Type B pancreatic cell (in vitro differentiated cells): ENCODE measurements at regions not wholly inside any gene's neighbourhood (a gene's known extent, or its start where the extent isn't known, plus 50 kb on each side); places are given as distances from the start of the nearest gene placed in this dataset.

ENCODE experiments used
- DNase-seq: peaks from one replicate; pipeline ENCODE4 v3.0.0; 2021; ENCODE audit warnings: mixed read lengths; ENCODE audit not compliant: unreplicated experiment; ENCODE audit errors: extremely low spot score
- H3K27ac Mint-ChIP-seq: 2 replicates; pipeline ENCODE4 v1.8.0; 2021; ENCODE audit warnings: mild to moderate bottlenecking, mixed read lengths
- H3K27me3 Mint-ChIP-seq: 2 replicates; pipeline ENCODE4 v1.8.0; 2021; ENCODE audit warnings: mixed read lengths
- H3K36me3 Mint-ChIP-seq: 2 replicates; pipeline ENCODE4 v1.8.0; 2021; ENCODE audit warnings: mixed read lengths
- H3K4me1 Mint-ChIP-seq: one replicate; pipeline ENCODE4 v1.8.0; 2021; ENCODE audit warnings: mixed read lengths; ENCODE audit not compliant: unreplicated experiment
- H3K4me3 Mint-ChIP-seq: 2 replicates; pipeline ENCODE4 v1.8.0; 2021; ENCODE audit warnings: mild to moderate bottlenecking, mixed read lengths
- H3K9me3 Mint-ChIP-seq: 2 replicates; pipeline ENCODE4 v1.8.0; 2021; ENCODE audit warnings: mixed read lengths
- TF ChIP-seq, protein P1 (sequence below): fragments of 200-600 bp; sonication (generic); conservative IDR thresholded peaks from 2 replicates; pipeline ENCODE4 v1.5.0; 2021; ENCODE audit warnings: antibody characterized with exemption, mild to moderate bottlenecking

- Mint-ChIP-seq H3K36me3 (no peaks in the 10 kb centered on the region), H3K4me1 (no peaks in the 10 kb centered on the region), H3K4me3 (no peak overlapping the region), H3K27me3 (peaks cover 5% of the 10 kb centered on the region), H3K27ac (no peak overlapping the region), H3K9me3 (no peaks in the 10 kb centered on the region)
- TF ChIP-seq, protein P1, sequence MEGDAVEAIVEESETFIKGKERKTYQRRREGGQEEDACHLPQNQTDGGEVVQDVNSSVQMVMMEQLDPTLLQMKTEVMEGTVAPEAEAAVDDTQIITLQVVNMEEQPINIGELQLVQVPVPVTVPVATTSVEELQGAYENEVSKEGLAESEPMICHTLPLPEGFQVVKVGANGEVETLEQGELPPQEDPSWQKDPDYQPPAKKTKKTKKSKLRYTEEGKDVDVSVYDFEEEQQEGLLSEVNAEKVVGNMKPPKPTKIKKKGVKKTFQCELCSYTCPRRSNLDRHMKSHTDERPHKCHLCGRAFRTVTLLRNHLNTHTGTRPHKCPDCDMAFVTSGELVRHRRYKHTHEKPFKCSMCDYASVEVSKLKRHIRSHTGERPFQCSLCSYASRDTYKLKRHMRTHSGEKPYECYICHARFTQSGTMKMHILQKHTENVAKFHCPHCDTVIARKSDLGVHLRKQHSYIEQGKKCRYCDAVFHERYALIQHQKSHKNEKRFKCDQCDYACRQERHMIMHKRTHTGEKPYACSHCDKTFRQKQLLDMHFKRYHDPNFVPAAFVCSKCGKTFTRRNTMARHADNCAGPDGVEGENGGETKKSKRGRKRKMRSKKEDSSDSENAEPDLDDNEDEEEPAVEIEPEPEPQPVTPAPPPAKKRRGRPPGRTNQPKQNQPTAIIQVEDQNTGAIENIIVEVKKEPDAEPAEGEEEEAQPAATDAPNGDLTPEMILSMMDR = no peak
- no peak for DNase-seq
Measured at GRCh38 chr16:59369523-59369922, 635.4 kb upstream of the GOT2 start.

DNA sequence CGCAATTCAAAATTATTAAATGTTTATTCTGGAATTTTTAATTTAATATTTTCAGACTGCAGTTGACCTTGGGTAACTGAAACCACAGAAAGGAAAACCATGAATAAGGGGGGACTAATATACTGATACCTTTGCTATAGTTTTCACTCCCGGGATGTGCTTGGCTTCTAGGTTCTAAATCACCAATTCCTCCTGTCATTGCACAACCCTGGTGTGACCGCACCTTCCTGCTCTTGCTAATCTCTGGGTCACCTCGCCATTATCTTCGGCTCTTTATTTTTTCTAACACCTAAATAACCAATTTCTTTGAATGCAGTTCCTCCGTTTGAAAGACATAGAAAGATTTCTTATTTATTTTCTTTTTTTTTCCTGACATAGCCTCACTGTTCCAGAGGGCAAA lies 634.5 kb upstream of the GOT2 start:
- H3K4me3 Mint-ChIP-seq = no peak overlapping the region

DNA sequence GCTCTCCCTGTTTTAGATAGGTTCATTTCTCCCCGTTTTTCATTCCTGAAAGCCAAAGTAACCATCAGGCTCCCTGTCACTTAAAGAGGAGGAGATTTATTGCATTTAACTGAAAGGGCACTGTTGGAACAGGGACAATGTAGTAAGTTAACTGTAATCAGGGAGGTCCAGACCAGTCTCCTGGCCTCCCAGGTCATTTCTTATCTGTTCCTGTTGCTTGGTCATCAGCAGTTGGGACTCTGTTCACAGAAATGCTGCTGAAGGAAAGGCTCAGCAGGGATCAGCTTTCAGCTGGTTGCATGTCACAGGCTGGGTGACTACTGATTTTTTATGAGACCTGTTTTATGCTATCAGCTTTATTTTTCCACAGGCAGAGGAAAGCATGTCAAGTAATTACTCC lies 622.6 kb upstream of the GOT2 start:
- no peak for DNase-seq
- H3K4me1 Mint-ChIP-seq = peaks cover 6% of the 10 kb centered on the region
- H3K36me3 Mint-ChIP-seq = no peaks in the 10 kb centered on the region
- H3K4me3 Mint-ChIP-seq = no peak overlapping the region
- H3K9me3 Mint-ChIP-seq = no peaks in the 10 kb centered on the region
- H3K27ac Mint-ChIP-seq = no peak overlapping the region
- TF ChIP-seq, protein P1 = no peak
- H3K27me3 Mint-ChIP-seq = no peaks in the 10 kb centered on the region

More for the DNA sequence above, 634.5 kb upstream of the GOT2 start:
- H3K27me3 Mint-ChIP-seq = peaks cover 5% of the 10 kb centered on the region
- no peaks in the 10 kb centered on the region for H3K4me1 Mint-ChIP-seq
- no peak overlapping the region for H3K27ac Mint-ChIP-seq
- DNase-seq = no peak
- H3K9me3 Mint-ChIP-seq = no peaks in the 10 kb centered on the region
- TF ChIP-seq, protein P1 = no peak
- no peaks in the 10 kb centered on the region for H3K36me3 Mint-ChIP-seq

DNA sequence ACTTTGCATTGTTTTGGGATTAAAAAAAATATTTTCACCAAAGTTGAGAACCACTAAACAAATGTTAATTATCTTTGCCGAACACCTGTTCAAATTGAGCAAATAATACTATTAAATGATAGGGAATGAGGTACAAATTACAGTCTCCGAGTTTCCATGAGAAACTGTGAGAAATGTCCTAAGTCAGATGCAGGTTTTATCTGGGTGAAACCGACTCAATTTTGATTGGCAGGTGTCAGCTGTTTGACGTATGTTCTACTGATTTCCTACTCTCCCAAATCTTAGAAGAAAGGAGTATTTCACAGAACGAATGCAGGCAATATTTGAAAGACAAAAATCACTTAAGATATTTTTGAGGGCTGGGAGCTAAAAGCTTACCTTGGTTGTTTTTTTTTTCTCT lies 622.0 kb upstream of the GOT2 start:
- H3K9me3 Mint-ChIP-seq = no peaks in the 10 kb centered on the region
- H3K27me3 Mint-ChIP-seq = no peaks in the 10 kb centered on the region
- H3K27ac Mint-ChIP-seq = no peak overlapping the region
- DNase-seq = no peak
- H3K4me3 Mint-ChIP-seq = no peak overlapping the region
- TF ChIP-seq, protein P1 = no peak
- H3K36me3 Mint-ChIP-seq = no peaks in the 10 kb centered on the region
- peaks cover 6% of the 10 kb centered on the region for H3K4me1 Mint-ChIP-seq

DNA sequence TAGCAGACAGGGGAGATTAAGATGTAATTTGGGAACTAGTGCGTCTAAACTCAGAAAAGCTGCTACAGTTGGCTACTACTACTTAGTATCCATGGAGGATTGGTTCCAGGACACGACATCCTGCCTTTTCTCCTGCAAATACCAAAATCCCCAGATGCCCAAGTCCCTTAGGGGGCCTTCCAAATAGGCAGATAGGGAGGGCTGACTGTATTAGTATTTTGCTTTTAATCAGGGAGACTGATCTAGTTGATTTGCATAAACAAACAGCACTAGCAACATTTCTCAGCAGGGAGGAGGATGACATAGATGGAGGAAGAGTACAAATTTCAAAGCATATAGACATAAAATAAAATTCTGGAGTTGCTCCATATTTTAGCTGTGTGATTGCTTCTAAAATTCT lies 621.6 kb upstream of the GOT2 start:
- Mint-ChIP-seq H3K9me3 (no peaks in the 10 kb centered on the region), H3K4me1 (peaks cover 6% of the 10 kb centered on the region), H3K27me3 (no peaks in the 10 kb centered on the region), H3K27ac (no peak overlapping the region), H3K4me3 (no peak overlapping the region), H3K36me3 (no peaks in the 10 kb centered on the region)
- TF ChIP-seq, protein P1 = no peak
- no peak for DNase-seq

- H3K27me3 Mint-ChIP-seq = peaks cover 2% of the 10 kb centered on the region
Measured at GRCh38 chr16:59351305-59351903, 617.3 kb upstream of the GOT2 start.

More at GRCh38 chr16:59351305-59351903, 617.3 kb upstream of the GOT2 start:
- Mint-ChIP-seq H3K4me3 (no peak overlapping the region), H3K27ac (no peak overlapping the region), H3K4me1 (peaks cover under 1% of the 10 kb centered on the region), H3K36me3 (no peaks in the 10 kb centered on the region), H3K9me3 (no peaks in the 10 kb centered on the region)
- DNase-seq = no peak
- TF ChIP-seq, protein P1 = no peak
